ENCODE measurements at regions not wholly inside any gene's neighbourhood (a gene's known extent, or its start where the extent isn't known, plus 50 kb on each side); places are given as distances from the start of the nearest gene placed in this dataset.

DNA sequence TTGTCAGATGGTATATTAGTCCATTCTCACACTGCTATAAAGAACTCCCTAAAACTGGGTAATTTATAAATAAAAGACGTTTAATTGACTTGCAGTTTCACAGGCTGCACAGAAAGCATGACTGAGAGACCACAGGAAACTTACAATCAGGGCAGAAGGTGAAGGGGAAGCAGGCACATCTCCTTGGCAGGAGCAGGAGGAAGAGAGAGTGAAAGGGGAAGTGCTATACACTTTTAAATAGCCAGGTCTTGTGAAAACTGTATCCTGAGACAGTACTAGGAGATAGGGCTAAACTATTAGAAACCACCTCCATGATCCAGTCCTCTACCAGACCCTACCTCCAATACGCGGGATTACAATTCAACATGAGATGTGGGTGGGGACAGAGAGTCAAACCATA, 193.9 kb upstream of the KCNG1 start:
- no peak for DNase-seq

DNA sequence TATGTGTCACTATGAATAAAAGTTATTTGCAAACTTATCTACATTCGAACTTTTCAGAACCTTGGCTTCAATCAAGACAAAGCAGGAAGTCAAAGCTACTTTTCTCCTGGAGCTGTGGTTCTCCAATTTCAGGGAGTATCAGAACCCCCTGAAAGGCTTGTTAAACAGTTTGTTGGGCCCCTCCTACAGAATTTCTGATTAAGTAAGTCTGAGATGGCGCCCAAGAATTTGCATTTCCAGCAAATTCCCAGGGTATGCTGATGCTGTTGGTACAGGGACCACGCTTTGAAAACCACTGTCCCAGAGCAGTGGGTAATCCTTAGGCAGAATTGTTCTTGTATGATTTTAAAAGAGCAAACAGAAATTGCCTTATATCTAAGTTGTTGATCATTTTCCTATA, 189.9 kb upstream of the KCNG1 start:
- DNase-seq, result no peak

DNA sequence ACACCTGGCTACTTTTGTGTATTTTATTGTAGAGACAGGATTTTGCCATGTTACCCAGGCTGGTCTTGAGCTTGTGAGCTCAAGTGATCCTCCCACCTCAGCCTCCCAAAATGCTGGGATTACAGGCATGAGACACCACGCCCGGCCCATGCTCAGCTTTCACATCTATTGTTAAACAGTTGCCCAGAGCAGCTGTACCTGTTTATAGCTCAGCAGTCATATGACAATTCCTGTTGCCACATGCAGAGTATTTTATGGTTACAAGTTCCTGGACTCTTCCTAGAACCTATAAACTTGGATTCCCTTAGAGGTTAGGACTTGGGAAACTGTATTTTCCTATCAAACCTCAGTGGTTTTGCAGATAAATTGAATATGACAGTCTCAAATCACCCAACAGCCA, 188.3 kb upstream of the KCNG1 start:
- no peak for DNase-seq

DNA sequence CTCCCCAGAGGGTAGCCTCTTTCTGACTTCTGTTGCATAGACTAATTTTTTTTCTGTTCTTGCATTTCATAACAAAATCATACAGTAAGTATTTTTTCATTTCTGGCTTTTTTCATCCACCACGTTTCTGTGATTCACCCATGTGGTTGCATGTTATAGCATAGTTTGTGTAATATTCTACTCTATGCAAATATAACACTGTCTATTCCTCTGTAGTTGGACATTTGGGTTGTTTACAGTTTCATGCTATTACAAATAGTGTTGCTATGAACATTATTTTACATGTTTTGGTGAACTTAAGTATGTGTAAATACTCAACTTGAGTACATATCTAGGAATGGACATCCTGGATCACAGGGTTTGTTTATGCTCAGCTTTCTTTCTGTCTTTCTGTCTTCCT, 187.2 kb upstream of the KCNG1 start:
- DNase-seq, result no peak

DNA sequence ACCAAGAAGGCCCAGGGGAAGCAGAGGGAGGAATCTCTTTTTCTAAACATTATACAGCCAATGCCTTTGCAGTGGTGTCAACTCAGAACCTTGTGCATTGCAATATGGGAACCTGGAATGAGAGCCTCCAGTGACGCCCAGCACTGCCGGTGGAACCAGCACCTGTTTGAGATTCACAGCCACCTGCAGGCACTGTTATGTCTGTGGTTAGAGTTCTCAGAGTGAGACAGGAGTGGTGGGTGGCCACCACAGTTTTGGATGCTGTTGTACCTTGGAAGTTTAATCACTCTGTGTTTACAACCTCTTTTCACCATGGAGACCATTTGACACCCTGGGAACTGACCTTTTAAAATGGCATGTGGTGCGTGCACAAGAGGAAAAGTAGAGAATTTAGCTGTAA, 185.3 kb upstream of the KCNG1 start:
- DNase-seq, result no peak

DNA sequence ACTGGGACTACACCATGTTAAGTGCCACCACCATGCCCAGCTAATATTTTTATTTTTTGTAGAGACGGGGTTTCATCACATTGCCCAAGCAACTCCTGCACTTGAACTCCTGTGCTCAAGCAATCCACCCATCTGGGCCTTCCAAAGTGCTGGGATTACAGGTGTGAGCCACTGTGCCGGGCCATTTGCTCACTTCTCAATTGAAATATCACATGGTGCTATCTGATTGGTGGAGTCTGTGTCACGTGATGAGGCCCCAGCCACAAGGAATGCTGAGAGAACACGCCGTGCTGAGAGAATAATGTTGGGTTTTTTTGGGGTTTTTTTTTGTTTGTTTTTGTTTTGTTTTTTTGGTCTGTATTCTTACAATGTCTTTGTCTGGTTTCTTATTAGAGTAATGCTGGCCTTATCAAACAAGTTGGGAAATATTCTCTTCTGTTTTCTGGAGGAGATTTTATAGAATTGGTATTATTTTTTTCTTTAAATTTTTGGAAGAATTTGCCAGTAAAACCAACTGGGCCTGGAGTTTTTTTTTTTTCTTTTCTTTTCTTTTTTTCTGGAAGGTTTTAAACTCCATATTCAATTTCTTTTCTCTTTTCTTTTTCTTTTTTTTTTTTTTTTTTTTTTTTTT, 183.2 kb upstream of the KCNG1 start:
- DNase-seq, result no peak

DNA sequence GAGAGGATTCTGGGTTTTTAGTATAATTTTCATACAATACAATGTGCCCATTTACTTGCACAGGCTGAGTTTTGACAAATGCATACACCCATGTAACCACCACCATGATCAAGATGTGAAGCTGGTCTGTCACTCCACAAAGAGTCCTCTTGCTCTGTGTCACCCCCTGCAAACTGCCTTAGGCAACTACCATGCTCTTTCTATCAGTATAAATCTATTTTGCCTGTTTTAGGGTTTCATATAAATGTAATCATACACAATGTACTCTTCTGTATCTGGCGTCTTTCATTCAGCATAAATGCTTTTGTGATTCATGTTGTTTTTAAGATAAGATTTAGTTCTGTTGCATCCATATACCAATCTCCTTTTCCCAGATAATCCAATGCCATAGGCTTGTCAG, 181.9 kb upstream of the KCNG1 start:
- DNase-seq, result no peak

DNA sequence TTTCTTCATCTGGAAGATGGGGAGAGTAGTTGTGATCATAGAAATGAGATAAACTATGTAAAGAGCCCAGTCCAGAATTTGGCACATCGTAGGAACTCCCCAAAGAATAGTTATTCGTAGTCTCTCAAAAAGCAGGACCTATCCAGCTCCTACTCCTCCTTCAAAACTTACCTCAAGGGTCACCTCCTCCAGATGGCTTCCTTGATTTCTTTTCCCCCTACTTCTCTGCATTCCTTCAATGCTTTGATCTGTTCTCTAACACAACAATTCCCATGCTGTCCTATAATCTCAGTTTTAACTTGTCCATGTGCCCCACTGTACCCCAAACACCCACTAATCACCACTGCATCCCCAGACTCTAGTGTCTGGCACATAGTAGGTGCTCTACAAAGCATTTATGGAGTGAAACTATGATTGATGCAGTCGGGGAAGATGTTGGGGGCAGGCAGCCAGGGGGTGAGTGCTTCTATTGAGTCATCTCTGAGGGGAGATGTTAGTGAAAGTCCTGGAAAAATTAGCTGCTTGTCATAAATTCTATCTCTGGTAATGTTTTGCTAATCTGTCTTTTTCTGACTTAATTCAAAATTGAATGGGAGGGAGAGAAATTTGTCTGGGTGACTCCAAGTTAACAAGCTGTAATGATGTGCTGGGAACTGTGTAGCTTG, 181.3 kb upstream of the KCNG1 start:
- no peak for DNase-seq

DNA sequence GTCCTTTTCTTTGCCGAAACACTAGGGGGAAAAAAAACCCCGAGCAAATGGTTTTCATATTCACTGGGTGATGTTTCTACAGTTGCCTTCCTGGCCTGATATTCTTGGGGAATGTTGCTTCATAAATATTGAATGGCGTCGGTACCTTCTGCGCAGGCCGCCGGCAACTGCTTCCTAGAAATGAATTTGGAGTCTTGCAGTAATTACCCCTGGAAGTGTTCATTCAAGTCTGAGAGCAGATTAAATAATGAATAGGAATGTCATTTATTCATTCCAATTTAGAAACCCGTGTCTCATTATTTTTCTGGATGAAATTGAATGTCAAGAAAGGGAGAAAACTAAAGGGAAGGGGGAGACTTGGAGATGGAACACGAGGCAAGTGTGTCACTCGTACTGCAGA, 179.4 kb upstream of the KCNG1 start:
- no peak for DNase-seq

DNA sequence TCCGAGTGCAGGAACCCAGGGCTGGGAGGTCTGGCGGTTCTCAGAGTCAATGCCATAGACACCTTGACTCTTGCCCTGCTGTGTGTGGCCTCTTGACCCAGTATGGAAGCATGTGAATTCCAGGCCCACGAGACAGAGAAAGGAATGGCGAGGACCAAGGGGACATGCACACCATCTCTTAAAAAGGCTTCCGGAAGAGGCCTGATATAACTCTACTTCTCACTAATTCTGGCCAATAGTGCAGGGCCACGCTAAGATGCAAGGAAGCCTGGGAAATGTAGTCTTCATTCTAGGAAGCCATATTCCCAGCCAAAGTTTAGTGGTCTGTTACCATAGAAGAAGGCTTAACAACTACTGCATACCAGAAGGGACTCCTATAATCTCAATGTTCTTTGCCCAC, 177.0 kb upstream of the KCNG1 start:
- DNase-seq, result no peak

DNA sequence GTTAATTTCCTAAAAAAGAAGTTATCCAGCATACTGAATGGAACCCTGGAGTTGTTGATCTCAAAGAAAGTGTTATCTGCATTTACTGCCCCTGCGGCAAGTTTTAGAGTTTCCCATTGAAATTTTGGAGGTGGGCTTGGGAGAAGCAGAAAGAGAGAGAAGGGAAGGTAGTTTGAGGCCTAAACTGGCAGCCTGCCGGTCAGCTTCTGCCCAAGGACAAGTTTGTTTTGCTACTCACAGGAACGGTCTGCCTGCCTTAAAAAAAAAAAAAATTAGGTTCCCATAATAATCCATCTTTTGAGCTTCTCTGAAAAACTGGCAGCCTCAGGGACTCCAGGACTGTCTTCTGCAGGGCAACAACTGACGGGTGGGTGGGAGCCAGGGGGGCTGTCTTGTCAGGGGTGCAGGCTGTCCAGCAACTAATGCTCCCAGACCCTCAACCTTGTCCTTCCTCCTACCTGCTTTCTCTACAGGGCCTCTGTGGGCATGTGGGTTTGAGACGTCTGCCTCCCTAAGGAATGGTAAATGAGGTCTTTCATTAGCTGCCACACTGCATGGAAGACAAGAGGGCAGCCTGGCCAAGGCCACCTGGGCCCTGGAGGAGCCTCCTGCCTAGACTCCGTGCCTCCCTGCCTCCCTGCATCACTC, 176.1 kb upstream of the KCNG1 start:
- no peak for DNase-seq

DNA sequence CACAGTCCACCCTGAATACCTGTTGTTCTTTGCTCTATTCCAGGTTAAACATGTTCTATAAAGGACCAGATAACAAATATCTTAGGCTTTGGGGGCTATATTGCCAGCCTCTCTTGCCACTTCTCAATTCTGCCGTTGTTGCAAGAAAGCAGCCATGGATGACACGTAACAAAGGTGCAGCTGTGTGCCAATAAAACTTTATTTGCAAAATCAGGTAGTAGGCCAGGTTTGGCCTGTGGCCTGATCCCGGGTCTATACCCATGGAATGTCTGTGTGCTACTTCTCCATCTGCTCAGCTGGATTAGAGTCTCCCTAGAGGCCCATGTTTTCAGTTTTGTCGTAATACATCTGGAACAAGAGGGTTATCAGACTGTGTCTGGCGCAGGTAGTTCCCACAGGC, 175.3 kb upstream of the KCNG1 start:
- no peak for DNase-seq

DNA sequence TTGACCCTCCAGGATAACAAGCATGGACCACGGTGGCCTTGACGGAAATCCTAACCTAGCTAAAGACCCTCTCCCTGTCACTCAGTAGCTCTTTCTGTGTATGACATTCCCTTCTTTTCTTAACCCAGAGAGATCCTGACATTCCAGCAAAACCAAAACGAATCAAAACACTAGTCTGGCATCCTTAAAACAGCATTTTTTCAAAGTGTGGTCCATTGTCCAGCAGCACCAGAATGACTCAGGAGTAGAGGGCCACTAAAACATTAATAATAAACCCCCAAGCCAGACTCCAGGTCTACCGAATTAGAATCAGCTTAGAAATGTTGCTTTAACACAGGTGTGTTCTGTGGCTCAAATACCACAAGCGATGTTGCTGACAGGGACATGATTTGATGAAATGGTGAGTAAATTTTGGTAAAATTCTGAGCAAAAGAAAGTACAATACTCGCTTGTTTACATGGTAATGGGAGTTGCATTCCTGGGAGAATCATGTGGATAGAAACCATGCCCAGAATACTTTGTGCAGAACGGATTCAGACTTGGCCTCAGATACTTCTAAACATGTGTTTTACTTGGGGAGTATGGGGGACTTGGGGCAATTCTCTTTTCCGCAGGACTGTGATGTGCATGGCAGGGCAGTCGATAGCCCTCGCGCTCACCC, 174.2 kb upstream of the KCNG1 start:
- DNase-seq, result no peak

DNA sequence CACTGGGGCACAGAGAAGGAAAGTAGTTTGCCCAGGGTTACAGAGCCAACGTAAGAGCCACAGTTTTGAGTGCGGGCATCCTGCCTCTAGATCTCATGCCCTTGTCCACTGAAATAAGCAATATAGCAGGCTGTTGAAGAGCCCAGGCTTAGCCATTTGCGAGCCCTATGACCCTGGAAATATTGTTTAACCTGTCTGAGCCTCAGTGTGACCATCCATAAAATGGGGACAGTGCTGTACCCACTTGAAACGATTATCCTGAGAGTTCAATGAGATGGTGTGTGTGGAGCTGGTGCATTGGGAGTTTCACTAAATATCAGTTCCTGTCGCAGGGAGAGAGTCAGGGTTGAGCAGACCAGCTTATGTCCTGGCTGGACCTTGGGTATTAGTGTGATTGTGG, 173.1 kb upstream of the KCNG1 start:
- no peak for DNase-seq

DNA sequence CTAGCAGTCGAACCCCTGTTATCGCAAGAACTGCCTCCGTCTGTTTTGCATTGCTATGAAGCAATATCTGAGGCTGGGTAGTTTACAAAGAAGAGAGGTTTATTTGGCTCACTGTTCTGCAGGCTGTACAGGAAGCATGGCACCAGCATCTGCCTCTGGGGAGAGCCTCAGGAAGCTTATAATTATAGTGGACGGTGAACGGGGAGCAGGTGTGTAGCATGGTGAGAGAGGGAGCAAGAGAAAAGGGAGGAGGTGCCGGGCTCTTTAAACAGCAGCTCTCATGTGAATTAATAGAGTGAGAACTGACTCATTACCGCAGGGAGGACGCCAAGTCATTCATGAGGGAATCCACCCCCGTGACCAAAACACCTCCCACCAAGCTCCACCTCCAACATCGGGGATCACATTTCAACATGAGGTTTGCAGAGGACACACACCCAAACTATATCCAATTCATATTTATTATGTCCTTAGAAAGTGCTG, 172.6 kb upstream of the KCNG1 start:
- no peak for DNase-seq

DNA sequence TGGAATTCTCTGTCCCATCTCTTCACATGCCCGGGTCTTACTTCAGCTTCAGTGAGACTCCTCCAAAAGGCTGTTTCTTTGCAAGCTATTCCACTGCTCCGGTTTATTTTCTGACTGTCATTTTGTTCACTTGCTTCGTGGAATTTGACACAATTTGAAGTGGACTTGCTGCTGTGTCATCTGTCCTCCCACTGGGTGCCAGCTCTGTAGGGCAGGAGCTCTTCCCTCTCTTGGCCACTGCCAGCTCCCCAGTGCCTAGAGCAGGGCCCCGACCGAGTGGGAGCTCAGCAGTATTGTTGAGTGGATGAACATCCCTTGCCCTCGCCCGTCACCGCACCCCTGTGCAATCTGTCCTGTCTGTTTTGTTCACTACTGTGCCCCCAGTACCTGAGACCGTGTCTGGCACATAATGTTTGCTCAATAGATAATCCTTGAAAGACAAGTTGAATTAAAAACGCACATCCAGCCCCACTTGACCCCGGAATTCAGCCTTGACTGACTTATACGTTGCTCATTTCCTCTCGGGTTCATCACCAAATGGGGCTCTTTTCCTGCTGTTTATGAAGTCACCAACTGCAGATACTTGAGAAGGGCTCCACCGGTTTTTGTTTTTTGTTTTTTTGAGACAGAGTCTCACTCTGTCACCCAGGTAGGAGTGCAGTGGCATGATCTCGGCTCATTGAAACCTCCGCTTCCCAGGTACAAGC, 170.3 kb upstream of the KCNG1 start:
- DNase-seq, result no peak

DNA sequence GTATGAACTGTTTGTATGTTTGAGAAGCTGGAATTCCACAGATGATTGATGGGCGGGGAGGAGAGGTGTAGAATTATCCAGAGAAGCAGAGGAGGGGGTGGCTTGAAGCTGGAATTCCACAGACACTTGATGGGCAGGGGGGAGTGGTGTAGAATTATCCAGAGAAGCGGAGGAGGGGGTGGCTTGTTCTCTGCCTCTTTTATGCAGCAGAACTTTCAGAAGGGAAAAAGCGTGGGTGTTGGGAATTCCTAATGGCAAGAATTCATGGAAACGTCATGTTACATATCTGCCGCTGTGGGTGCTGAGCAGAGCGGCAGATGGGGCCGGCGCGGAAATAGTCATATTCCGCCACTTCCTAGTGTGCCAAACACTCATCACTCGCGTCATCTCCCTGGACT, 167.9 kb upstream of the KCNG1 start:
- DNase-seq, result no peak

DNA sequence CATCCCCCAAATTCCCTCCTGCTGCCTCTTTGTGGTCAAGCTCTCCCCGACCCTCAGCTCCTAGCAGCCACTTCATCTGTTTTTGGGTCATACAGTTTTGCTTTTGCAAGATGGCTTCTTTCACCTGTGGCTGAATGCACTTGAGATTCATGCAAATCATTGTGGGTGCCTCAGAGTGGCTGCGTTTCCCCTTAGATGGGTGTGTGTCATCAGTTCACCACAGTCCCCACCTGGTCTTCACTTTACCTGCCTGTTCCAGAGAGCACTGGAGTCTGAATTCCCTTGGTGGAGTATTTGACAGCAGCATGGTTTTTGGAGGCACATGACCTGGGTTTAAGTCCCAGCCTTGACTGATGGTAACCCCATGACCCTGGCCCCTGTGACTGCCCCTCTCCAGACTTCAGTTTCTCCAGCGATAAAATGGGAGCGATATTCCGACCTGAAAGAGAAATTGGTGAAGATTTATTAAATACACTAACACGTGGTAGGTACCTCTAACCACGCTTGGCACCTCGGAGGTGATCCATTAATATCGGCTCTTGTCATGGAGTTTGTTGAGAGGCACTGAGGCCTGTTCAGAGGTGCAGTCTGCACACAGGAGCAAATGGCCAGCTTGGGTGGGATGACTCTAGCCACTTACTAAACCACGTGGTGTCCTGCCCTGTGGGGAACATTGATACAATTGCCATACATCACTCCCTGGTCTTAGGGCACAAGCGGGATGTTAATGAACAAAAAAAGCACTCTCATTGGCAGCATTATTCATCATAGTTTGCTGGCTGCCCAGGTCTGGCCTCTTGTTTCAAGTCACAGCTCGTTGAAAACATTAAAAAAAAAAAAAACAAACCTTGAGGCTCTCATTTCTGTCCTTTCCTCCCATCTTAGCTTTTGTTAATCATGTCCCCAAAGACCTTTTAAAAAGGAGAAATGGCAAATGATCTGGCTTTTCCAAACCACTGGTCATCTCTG, 167.2 kb upstream of the KCNG1 start:
- no peak for DNase-seq

DNA sequence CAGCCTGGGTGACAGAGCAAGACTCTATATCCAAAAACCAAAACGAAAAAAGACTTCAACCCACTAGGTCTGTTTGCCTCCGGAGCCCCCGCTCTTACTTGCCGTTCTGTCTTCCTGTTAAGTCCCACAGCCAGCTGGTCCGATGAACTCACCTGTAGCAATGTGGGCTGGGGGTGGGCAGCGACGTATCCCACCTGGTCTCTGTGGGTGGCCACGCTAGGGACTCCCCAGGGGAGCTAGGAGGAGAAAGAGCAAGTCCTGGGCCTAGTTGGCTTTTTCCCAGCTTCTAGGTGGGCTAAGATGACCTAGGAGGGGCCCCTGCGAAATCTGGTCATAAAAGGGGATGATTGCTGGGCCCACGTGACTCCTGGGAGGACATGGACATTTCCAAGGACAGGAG, 166.0 kb upstream of the KCNG1 start:
- DNase-seq, result no peak

DNA sequence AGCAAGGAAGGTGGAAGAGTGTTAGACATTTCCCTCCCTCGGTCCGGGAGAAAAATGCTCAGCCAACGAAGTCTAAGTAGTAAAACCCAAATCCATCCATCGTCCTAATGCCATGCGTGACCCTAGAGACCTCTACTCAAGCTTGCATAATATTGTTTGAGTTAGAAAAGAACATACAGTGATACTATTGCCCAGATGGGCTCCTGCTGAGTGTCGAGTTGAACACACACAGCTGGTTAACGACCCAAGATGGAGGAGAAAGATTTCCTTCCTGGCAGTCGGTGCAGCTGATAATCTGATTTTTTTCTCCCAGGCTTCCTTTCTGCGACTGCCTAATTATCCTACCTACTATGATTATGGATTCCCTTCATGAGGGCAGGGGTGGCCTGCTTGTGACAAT, 164.4 kb upstream of the KCNG1 start:
- DNase-seq, result no peak

DNA sequence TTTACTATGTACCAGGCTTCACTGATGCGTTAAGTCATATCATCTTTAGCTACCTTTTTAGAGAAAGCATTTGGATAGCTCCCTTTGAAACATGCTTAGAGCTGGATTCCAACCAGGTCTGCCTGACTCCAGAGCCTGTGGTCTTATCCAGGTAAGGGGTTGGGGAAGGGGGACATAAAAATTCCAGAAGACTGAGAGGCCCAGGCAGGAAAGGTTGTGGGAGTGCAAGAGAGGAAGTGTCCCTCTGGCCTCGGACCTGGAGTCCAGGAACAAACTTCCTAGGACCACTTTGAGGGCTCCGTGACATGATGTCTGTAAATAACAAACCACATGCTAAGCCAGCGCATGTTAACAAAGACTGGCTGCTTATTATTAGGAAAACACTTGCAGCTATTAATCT, 163.0 kb upstream of the KCNG1 start:
- DNase-seq, result no peak

DNA sequence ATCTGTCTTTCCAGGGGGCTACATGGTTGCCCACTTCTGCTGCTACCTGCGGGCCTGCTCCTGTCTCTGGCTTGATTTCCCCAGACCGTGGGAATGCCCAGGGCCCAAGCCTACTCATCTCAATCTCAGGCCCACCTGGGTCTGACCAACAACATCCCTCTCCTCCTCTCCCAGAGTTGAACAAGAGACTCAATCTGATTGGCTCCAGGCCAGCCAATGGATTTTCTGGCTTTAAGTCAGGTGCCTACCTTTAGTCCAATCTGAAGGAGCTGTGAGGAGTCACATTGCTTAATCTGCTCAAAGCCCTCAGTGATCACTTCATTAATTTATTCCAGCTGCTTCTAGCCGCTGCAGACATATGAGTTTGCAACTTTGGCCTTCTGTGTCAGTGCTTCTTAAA, 162.4 kb upstream of the KCNG1 start:
- no peak for DNase-seq

Data from T1000 (cell line).